ENCODE measurements at regions not wholly inside any gene's neighbourhood (a gene's known extent, or its start where the extent isn't known, plus 50 kb on each side); places are given as distances from the start of the nearest gene placed in this dataset.

GRCh38 chr2:65489269-65489668 is 56.9 kb upstream of the SPRED2 start:
- TF ChIP-seq CTCF (IDR thresholded peaks at IDR 0.05; ENCODE audit: insufficient read depth, low read length, poor library complexity, severe bottlenecking) (no peak), EZH2phosphoT487 (conservative IDR thresholded peaks at IDR 0.05; ENCODE audit: low read length) (no peak)
